GM19099 (cell line): ENCODE measurements at regions not wholly inside any gene's neighbourhood (a gene's known extent, or its start where the extent isn't known, plus 50 kb on each side); places are given as distances from the start of the nearest gene placed in this dataset.

Experiments
- POLR2A ChIP-seq: IDR thresholded peaks from 3 replicates; pipeline ENCODE4 v1.6.1; 2011; ENCODE audit warnings: low read depth; ENCODE audit not compliant: insufficient read length; ENCODE audit errors: extremely low read depth

DNA sequence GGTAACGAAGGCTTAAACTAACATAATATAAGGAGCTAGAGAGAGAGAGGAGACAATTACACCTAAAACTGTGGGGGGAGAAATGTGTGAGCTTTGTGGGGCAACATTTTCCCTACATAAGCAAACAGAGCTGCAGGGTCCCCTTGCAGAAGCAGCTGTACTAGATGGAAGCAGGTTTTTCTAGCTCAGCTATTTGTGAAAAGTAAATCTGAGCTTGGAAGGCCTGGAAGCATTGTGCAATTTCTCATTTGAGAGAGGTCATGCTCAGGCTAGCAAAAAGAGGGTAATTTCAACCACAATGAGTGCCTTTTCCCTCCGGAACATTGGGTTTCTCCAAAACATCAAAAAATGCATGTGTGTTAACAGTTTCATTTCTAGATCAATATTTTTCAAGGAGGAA is 130.0 kb downstream of the ARL4C start:
- no peak for TF ChIP-seq POLR2A

DNA sequence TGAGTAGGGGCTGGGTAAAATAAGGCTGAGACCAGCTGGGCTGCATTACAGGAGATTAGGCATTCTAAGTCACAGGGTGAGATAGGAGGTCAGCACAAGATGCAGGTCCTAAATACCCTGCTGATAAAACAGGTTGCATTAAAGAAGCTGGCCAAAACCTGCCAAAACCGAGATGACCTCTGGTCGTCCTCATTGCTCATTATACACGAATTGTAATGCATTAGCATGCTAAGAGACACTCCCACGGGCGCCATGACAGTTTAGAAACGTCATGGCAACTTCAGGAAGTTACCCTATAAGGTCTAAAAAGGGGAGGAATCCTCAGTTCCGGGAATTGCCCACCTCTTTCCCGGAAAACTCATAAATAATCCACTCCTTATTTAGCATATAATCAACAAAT is 132.2 kb downstream of the ARL4C start:
- TF ChIP-seq POLR2A = no peak

DNA sequence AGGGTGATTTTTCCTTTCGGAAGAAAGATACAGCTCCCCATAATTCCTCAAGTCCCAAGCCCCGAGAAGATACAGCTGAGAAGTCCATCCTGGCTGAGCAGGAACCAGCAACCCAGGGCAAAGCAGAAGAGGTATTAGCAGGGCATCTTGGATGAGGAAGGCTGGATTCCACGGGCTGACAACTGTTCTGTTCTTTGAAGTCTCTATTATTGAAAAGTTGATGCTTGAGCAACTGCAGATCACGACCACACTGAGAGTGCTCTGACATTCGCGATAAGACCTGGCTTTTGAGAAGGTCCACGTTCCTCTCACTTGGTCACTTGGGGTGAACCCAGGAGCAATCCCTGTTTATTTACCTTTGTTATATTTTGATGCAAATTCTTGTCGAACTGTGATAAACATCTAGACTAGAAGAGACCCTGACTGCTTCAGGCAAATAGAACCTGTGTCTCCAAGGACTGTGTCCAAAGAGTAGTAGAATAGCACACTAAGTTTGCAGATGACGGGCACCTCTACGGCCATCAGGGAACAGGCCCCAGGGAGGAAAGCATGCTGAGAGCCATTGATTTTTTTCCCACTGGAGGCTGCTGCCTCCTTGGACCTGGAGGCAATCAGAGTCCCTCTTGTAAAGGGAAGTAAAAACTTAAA is 133.1 kb downstream of the ARL4C start:
- TF ChIP-seq POLR2A = no peak

DNA sequence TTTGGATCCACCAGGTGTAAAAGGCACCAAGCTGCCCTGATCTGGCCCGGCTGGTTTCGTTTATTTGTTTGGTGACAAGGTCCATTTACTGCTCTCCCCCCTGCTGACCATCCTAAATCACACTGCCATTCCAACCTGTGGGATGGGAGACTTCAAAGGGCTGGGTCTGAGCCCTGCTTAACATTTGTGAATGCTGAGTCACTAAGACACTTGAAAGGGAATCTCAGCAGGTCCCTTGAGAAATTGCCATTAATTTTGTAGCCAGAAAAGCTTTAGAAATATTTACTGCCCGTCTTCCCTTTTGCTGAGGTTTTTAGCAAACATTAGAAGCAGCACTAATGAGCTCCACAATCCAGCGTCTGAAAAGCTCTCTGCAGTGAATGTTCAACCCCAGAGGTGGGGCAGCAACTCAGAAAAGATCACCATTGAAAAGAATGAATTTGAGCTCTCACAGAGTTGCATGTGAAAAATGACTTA is 133.8 kb downstream of the ARL4C start:
- TF ChIP-seq POLR2A = no peak

DNA sequence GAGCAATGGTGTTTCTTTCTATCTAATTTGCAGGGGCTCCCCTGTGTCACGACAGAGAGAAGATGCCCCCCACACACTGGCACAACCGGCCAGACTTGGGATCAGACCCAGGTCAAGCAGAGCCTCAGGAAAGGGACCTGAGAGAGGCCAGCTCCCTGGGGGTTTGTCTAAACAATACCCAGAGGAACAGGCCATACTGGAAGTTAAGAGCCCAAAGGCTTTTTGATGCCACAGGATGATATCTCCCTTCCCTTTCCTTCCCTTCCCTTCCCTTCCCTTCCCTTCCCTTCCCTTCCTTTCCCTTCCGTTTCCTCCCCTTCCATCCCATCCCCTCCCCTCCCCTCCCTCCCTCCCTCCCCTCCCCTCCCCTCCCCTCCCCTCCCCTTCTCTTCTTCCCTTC is 139.2 kb downstream of the ARL4C start:
- no peak for TF ChIP-seq POLR2A

DNA sequence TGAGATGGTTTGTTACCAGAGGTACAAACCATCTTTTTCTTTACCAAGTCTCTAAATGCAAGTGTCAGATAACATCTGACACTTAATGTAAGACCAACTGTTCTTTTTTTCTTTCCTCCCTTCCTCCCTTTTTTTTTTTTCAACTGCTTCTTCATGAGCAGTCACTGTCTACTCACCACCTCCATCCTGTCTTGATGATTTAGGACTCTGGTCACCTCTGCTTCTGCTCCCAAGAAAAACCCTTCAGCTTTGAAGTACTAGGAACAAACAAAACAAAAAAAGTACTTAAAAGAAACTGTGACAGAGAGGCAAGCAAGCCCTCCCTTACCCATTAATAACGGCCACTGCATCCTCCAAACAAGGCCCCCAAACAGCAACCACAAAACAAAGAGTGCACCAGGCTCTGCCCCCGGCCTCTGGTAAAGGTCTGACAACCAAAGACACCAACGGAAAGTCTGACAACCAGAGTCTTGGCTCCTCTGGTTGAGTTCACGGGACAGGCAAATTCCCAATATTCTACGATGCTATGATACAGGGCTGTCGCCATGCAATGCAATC is 141.0 kb downstream of the ARL4C start:
- no peak for TF ChIP-seq POLR2A

DNA sequence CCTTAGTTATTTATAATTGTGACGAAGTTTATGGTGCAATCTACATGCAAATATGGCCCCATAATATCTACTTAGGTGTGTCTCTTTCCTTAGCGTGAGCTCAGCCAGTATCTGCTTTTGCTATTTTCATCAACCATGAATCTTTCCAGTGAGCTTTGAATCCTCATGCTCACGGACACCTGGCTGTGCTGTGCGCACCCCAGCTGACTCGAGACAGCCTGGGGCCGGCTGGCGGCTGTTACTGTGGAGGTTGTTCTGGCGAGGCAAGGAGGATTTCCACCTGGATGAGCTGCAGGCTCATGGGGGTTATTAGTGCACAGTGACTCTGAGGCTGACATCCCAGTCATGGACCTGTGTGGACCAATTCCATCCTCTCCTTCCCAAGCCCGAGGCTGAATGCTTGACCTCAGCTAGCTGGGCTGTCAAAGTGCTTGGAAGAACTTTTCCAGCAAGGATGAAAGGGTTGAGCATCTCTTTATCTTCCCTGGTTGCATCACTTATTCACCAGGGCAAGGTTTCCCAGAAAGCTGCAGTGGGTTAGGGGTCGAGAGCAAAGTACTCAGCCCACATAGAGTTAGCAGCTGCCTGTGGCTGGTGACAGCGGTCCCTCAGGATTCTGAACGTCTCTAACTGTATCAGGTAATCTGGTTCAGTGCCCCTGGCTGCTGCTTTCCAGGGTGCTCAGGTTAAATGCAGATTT is 141.7 kb downstream of the ARL4C start:
- no peak for TF ChIP-seq POLR2A

DNA sequence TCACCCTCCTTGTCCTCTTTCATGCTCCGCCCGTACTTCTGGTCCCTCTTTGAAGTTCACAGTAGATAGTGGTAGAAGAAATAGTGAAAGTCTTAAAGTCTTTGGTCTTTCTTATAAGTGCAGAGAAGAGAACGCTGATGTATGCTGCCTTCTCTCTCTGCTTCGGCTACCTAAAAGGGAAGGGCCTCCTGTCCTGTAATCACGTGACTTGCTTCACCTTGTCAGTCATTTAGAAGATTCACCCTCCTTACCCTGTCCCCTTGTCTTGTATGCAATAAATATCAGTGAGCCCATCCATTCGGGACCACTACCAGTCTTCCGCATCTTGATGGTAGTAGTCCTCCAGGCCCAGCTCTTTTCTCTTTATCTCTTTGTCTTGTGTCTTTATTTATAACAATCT is 144.6 kb downstream of the ARL4C start:
- TF ChIP-seq POLR2A = no peak

DNA sequence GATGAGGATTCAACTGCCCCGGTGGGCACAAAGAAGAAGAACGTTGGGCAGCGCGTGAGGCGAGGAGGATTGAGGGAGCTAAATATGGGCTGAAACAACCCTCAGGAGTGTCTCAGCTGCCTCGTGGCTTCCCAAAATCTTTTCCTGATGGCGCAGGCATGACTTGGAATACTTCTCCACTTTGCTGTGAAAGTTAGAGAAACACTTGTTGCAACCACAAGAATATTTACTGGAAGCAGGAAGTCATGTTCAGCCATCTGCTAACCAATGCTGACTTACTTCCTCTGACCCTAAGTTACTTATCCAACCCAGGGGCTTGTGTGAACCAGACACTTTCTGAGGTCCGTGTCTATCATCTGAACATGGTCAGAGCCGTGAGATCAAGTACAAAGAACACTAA is 148.8 kb downstream of the ARL4C start:
- TF ChIP-seq POLR2A = no peak

DNA sequence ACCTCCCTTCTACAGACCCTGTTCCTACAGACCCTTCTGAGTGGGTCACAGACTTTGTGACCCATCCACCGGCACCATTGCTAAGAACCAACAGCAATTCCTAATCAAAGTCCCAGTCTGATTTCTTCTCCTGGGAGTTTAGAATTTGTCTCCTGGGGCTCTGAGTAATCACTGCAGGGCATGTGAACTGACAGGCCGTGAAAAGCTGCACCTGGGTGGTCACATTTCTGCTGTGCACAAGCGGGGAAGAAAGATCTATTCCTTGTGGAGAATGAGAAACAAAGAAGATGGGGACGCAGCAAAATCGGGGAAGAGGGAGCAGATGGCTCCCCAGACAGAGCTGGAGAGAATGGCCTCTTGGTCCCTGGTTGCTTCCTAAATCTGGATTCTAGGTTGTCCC is 151.0 kb downstream of the ARL4C start:
- no peak for TF ChIP-seq POLR2A

DNA sequence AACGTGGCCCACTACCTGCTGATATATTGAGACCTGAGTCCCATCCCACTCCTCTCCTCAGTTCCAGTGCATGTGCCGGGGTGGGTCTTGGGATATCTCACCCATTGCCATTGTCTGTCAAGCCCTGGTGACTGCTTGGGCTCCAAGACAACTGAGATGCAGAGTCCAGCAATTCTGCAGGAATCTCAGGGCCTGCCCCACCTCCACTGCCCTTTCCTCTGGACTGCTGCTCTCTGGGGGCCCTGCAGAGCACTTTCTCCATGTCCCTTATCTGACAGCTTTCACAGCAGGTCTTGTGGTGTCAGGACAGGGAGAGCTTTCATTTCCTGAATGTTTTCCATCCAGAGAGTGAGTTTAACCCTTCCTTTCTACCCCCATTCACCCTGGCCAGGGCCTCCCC is 152.9 kb downstream of the ARL4C start:
- no peak for TF ChIP-seq POLR2A

DNA sequence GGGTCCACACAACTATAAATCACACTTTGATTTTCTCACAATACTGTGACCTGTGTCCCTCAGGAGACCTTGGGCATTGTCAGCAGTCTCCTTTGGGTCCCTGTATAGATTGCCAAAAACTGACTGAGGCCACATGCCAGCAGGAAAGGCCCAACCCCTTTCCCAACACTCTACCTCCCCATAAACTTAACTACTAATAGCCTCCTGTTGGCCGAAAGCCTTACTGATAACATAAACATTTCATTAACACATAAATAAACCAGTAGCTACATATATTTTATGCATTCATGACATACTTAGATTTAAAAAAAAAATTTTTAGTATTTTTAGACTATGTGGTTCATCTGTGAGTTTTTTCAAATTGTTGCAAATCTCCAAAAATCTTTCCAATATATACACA is 153.5 kb downstream of the ARL4C start:
- TF ChIP-seq POLR2A = no peak

DNA sequence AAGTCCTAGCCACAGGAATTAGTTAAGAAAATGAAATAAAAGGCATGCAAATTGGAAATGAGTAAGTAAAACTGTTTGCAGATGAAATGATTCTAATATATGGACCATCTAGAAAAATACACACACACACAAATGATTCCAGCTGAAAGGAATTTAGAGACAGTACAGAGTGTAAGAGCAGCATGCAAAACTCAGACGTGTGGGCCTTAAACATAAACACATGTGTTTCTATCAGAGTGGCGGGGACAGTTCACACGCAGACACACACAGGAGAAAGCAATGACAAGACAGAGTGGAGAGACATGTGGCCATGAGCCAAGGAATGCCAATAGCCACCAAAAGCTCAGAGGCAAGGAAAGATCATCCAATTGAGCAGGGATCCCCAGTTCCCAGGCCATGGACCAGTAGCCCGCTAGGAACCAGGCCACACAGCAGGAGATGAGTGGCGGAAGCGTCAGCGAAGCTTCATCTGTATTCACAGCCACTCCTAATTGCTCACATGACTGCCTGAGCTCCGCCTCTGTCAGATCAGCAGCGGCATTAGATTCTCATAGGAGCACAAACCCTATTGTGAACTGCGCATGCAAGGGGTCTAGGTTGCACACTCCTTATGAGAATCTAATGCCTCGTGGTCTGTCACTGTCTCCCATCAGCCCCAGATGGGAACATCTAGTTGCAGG is 155.4 kb downstream of the ARL4C start:
- no peak for TF ChIP-seq POLR2A

DNA sequence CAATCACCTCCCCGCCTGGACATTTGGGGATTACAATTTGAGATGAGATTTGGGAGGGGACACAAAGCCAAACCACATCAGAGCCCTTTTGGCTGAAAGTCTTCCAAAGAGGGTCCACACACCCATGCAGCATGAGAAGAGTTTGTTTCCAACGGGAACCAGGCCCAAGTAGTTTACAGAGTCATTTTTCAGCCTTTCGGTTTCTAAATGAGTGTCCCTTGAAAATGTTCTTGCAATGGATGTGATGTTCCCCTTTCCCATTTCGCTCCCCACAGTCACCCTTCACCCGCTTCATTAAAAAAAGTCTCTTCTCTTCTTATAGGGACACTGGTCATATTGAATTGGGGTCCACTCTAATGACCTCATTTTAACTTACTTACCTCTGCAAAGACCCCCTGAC is 157.4 kb downstream of the ARL4C start:
- no peak for TF ChIP-seq POLR2A

DNA sequence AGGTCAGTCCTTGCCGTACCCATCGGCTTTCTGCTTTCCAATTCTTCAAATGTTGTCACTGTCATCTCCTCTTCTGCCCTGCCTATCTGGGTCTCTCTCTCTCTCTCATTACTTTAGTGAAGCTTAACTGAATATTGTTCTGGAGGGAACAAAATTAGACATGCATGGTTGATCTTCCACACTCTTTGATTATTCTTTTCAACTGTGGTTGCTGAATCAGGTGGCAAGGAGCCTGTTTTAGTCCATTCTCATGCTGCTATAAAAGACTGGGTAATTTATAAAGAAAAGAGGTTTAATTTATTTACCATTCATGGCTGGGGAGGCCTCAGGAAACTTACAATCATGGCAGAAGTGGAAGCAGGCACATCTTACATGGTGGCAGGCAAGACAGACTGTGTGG is 157.9 kb downstream of the ARL4C start:
- TF ChIP-seq POLR2A = no peak
